ENCODE measurements at regions not wholly inside any gene's neighbourhood (a gene's known extent, or its start where the extent isn't known, plus 50 kb on each side); places are given as distances from the start of the nearest gene placed in this dataset.

DNA sequence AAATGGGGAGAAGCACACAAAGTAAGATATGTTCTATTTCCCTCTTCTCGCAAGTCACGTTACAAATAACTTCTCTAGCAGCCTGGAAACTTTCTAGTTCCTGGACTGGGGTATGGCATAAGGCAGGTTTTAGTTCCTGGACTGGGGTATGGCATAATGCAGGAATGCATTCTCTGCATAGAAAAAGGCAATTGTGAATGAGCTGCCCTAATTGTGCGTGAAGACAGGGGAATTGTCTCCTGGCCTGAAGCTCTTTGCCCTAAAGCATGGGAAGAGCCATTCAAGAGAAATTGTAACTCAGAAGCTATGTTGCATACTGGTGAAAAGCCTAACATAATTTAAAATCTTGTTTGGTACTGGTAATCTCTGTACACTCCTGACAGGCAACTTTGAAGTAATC, 54.3 kb upstream of the CBLB start:
- no peak for DNase-seq (ENCODE audit: low read depth, low spot score)

DNA sequence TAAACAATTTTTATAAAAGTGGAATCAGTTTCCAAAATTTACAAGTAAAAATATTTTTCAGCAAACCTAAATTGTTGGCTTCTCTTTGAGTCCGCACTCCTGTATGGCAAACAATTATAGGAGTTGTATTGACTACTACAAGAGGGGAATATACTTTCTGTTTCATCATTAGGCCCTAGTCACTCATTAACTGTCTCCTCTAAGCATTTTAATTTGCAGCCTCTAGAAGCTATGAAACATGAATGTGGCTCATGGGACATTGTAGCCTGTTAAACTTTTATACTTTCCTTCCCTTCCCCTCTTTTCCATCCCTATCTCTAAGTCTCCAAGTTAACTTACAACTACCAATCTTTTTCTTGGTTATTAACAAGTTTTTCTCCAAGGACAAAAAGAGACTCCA, 58.9 kb upstream of the CBLB start:
- no peak for DNase-seq (ENCODE audit: low read depth, low spot score)

DNA sequence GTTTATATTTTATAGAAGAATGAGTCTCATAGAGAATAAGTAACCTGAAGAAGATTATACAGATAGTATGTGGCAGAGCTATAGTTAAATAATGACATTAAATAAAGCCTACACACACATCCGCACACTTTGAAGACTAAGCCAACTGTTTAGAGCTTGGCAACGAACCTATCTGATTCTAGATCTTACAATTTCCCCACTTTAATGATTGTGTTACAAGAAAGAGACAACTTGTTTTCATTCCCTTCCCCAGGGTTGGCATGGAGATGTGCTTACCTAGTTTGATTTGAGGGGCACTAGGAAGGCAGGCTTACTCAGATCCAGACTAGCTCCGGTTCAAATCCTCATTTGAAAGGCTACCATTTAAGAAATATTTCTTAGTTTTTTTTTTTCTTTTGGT, 61.9 kb upstream of the CBLB start:
- no peak for DNase-seq (ENCODE audit: low read depth, low spot score)

DNA sequence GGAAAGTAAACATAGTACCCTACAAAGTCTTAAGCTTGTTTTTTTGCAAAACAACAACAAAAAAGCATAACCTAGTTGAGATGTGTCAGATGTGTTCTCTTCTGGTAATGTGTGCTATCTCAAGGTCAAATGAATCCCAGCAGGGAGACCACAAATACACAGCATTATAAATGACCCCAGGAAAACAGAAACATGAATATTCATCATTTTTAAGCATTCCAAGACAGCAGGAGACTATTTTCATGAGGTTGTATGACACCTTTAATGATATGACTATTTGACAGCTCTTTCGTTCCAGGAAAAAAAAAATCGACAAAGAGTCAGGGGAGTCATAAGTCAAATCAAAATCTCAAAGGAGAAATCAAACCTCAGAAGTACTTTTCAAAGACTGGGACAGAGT, 62.7 kb upstream of the CBLB start:
- DNase-seq (ENCODE audit: low read depth, low spot score): no peak

DNA sequence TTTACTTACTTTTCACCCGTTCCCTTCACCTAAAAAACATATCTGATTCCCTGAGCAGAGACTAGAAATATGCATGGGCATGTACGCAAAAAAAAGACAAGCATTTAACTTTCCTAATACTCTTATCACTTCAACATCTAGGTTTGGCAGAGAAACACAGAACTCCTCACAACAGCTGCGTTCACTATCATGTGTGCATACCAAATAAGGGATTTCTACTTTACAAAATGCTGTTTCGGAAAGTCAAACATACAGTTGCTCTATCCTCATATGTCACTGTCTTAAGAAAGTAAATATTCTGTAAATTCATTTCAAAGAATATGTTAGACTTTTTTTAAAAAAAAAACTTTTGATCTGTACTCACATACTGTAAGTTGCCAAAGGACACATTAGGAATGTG, 65.1 kb upstream of the CBLB start:
- DNase-seq (ENCODE audit: low read depth, low spot score): no peak

DNA sequence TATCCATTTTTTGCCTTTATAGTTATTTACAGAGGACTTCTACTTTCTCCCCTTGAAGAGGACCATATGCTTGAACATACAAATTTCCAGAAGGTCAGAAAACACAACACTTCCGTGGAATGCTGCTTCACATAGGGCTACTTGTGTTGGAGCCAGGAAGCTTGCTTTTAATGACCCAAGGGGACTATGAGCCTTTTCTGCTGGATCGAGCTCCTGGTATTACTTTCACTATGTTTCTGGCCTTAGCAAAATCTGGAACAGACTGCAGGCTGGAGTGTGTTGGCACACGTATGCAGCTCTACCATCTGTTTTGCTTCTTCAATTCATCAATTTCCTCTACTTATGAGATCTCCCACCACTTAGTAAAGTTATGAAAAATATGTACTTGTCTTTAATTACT, 69.3 kb upstream of the CBLB start:
- DNase-seq (ENCODE audit: low read depth, low spot score): no peak

DNA sequence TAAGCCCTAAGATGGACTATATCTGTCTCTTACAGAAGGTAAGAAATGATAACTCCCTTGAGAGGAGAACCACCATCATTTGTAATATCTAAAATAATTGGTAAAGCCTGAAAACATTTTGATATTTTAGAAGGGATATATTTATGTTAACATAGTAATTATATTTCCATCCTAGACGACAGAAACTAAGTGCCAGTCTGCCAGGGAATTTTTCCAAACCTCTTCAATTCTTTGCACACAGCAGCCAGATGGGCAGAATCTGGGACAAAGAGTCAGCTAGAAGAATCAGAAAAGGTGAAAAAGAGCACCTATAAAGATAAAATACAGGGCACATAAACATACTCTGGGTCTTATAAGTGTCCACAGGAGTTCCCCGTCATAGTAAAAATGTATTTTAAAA, 70.0 kb upstream of the CBLB start:
- DNase-seq (ENCODE audit: low read depth, low spot score): no peak

DNA sequence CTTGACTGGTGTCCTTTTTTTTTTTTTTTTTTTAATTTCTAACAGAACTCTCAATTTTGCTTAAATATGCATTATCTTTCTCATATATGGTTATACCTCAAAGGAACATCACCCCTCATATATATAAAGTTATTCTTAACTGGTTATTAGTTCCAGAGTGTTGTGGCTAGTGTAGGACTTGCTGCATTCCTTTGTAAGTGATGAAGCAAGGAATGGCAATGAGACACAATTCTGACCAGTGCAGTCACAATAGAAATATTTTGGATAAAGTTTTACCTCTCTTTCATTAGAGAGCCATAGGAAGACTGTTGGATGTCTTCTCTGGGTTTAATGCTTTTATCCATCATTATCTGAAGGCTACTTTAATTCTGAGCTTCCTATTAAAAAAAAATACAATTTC, 75.5 kb upstream of the CBLB start:
- no peak for DNase-seq (ENCODE audit: low read depth, low spot score)

DNA sequence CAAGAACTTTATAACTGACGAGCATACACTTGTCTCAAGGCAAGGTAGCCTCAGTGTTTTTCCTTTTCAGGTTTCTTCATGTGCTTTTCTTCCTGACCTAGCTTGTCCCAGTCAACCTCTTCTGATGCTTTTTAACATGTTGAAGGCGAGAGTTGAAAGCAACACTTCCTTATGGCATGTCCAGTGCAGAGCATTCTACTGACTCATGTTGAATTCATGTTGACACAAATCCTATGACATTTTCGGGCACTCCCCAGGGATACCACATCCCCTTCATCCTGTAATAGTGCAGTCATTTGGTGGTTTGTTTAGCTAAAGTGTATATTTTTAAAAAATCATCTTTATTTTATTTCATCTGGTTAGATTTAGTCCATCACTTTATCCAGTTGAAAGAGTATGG, 75.9 kb upstream of the CBLB start:
- no peak for DNase-seq (ENCODE audit: low read depth, low spot score)

DNA sequence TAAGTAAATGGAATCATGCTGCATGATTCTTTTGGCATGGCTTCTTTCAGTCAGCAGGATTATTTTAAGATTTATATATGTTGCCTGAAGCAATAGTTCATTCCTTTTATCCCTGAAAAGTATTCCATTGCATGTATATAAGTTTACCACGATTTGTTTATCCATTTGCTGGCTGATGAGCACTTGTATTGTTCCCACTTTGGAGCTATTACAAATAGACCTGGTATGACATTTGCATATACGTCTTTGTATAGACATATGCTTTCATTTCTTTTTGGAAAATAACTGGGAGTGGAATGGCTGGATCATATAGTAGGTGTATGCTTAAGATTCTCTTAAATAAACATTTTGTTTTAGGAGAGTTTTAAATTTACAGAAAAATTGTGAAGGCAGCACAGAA, 79.3 kb upstream of the CBLB start:
- no peak for DNase-seq (ENCODE audit: low read depth, low spot score)

DNA sequence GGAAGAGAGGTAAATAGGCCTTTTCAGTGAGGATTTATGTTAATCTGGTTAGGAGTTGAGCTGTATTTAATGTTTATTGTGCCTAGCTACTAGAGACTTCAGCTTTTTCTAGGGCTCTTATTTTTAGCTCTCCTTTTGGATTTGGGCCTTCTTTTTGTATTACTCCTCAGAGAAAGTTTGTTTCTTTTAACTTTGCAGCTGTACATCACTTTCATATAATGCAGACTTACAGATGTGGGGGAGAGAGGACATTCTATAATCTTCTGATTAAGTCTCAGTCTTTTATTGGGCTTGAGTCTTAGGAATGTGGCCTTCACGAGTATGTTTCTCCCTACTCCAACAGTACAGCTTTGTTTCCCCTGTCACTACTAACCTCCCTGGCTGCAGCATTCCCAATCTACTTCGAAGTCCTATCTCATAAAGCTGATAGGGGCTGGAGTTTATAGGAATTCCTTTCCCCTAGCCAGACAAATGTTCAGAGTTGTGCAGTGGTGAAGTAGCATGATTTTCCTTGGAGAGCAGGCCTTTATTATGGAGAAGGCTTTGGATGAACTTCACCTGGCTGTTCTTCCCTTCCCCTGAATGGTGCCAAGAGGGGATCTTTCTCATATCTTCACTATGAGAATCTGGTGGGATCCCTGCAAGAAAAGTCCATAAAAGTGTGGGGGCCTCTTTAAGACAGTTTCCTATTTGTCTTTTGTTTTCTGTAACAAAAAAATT, 82.2 kb upstream of the CBLB start:
- DNase-seq (ENCODE audit: low read depth, low spot score): no peak

DNA sequence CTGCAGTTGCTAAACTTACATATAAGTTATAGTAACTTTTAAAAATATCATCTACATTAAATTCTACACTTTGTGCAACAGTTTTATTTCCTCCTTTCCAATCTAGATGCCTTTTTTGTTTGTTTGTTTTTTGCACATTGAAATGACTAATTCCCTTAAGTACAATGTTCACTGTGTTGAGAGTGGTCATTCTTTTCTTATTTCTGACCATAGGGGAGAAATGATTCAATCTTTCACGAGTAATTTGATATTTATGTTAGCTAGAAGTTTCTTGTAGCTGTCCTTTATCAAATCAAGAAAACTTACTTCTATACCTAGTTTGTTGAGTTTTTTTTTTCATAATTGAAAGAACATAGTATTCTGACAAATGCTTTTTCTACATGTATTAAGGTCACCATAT, 85.0 kb upstream of the CBLB start:
- DNase-seq (ENCODE audit: low read depth, low spot score): no peak

DNA sequence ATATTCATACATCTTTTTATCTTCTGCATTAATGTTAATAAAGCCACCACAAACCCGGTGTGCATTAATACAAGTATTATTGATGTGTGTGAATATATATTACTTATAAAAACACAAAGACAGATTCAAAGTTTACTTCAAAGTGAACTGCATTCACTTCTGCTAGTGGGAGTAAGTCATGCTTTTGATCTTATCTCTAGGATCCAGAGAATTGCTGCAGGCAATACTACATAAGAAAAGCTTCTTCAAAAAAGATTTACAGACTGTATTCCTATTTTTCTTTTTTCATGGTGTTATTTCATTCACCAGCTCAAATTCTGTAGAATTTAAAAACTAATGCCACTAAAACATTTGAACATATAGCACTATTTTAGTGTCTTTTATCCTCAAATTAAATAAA, 87.5 kb upstream of the CBLB start:
- DNase-seq (ENCODE audit: low read depth, low spot score): no peak

DNA sequence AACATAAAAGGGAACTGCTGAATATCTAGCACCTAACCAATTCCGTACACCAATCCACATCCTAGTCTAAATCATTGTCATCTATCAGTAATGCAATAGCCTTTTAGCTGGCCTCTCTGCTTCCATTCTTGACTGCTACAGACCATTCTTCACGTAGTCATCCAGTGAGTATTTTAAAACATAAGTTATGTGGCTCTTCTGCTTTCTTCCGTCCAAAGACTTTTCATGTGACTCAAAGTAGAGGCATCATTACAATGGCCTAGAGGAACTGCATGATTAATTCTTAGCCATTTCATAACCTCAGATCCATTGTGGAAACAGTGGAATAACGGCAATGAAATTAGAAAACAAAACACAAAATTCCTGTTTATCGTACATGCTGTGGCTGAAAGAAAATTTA, 88.9 kb upstream of the CBLB start:
- DNase-seq (ENCODE audit: low read depth, low spot score): no peak

DNA sequence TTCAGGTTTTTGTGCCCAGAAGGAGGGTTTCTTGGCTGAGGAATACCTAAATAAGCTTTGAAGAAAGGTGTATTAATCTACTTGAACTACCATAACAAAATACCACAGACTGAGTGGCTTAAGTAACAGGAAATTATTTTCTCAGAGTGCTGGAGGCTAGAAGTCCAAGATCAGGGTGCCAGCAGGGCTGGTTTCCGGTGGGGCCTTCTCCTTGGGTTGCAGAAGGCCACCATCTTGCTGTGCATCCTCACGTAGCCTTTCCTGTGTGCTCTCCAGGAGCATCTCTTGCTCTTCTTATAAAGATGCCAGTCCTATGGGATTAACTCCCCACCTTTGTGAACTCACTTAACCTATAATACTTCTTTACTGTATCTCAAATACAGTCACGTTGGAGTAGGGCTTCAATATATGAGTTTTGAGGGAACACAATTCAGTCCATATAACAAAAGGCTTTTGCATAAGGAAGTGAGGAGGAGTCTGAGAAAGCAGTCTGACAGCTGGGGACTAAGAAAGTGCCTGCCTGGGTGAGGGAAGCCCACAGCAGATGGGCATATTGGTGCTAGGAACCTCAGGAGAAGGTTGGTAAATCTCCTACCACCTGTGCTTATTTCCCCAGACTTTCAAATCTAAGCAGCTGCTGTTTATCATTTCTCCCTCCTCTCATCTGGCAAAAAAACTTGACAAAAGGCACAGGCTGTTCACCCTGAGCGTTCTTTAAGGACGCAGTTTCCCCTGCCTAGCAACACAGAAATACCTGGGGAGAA, 89.6 kb upstream of the CBLB start:
- DNase-seq (ENCODE audit: low read depth, low spot score): no peak

DNA sequence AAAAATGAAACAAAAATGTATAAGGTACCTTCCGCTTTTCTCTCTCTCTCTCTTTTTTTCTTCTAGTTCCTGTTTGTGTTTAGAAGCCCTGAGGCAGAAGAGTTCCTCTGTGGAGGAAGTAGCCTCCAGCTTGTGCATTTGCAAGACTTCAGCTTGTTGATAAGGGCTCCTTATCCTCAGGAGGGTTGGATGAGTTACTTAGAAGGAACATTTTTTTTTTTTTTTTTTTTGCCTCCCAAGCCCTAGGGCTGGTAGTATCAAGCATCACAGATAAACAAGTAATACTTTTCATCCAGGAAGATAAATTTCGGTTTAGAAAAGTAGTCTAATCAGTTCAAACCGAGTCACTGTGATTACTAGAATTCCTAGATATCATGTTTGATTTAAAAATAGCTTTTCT, 91.0 kb upstream of the CBLB start:
- no peak for DNase-seq (ENCODE audit: low read depth, low spot score)

DNA sequence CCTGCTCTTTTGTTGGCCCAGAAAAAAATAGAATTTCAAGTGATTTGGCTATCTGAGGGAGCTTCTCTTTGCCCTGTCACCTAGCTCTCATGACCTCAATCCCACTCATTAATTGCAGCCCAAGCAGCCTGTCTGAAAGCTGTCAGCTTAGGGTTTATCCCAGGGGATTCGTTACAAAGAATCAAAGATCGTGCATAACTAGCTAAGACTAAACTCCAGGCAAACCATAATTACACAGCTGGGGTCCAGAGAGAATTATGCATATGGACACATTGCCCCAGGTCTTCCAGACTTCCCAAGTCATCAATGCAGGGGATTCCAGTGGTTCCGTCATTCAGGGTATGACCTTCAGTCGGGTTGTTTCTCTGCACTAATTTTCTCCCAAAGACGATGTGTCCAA, 91.6 kb upstream of the CBLB start:
- DNase-seq (ENCODE audit: low read depth, low spot score): no peak

DNA sequence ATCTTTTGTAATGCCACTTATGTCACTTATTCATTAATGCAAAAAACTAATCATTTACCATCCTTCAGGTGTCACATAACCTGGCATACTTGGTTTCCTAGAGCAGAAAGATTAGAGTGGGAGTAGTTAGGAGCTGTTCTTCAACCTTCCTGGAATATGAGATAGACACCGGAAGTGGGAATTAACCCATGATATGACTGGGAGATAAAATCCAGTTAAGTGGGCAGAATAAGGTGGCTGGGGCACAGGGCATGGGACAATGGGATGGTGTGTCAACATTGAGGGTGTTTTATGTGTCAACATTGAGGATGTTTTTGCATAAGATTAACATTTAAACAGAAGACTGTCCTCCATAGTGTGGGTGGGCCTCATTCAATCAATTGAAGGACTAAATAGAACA, 94.3 kb upstream of the CBLB start:
- no peak for DNase-seq (ENCODE audit: low read depth, low spot score)

DNA sequence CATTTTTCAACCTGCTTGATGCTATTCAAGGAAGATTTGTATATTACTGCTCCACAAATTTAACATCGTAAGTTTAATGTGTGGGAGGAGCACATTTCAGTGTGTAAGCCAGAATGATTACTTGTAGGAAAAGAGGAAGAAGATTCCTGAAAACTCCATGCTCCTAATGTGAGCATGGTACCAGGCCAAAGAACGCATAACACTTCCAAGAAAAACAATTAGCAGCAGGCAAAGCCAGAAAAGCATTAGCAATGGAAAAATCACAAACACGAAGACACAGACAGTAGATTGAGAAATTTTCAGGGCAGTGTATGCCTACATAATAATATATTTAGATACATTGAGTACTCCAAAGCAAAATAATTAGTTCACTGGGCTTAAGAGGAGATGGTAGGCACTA, 96.6 kb upstream of the CBLB start:
- DNase-seq (ENCODE audit: low read depth, low spot score): no peak

DNA sequence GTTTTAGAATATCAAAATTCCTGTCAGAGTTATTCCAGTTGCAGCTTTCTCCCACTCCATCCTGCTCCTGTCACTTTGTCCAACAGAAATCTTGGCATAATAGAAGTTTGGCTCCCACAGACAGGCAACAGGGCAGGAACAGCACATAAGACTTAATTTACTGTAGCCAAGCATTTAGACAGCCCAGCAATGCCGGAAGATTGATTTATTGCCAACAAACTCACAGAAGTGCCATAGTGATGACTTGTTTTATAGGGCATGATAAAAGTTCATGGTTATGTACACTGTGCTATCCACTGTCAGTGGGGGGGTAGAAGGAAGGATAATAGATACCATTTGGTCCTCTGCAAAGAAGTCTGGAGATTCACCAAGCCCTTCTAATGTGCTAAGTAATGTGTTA, 98.3 kb upstream of the CBLB start:
- no peak for DNase-seq (ENCODE audit: low read depth, low spot score)

DNA sequence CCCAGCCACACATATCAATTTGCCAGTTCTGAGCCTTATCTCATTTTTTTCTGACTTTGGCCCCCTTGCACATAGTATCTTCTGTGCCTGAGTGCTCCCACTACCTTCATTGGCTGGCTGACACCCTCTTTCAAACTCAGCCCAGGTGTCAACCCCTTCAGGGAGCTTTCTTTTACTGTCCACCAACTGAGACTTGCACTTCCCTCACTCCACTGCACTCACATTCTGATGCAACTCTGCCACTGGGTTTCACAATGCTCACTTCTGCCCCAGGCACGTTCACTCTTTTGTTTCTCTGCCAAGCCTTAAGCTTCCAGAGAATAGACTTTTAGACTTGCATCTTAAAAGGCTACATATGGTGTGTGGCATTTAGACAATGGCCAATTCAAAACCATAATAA, 101.5 kb upstream of the CBLB start:
- no peak for DNase-seq (ENCODE audit: low read depth, low spot score)

DNA sequence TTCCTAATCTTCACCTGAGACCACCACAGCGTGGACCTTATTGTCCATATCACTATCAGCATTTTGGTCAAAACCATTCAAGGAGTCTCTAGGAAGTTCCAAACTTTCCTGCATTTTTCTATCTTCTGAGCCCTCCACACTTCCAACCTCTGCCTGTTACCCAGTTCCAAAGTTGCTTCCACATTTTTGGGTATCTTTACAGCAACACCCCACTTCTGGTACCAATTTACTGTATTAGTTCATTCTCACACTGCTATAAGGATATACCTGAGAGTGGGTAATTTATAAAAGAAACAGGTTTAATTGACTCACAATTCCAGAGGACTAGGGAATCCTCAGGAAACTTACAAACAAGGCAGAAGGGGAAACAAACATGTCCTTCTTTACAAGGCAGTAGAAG, 103.3 kb upstream of the CBLB start:
- DNase-seq (ENCODE audit: low read depth, low spot score): no peak

DNA sequence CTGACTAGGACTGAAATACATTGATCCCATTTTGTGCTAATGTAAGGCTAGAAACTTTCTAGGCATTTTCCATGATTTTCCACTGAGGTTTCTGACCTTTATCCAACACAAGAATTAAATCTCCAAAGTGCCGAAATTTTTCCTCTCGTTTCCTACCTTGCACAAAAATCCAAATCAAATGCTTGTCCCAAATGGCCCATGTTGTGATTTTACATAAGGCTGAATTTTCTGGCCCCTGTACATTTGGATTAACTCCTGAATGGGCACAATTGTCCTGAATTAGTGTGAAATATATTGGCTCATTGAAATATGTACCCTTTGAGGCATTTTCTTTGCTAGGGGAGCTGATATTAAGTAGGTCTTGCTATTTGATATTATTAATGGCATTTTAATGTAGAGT, 105.6 kb upstream of the CBLB start:
- no peak for DNase-seq (ENCODE audit: low read depth, low spot score)

DNA sequence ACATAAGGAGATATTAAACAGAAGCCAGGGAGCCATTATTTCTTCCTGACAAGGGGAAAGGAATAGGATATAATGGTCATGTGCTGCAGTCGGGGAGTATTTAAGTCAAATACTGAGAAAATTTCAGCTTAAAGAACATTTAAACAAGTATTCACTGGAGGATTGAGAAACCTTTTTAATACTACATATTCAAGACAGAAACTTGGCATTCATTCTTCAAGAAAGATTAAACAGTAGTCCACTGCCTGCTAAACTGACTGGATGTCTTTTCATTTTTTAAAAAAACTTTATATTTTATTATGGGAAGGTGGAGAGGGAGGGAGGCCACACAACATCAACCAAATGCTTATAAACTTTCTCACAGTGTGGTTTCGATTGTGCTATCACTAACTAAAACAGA, 107.4 kb upstream of the CBLB start:
- no peak for DNase-seq (ENCODE audit: low read depth, low spot score)

All from pulmonary artery endothelial cell (primary cell).